CD4-positive, alpha-beta T cell (primary cell): ENCODE measurements at regions not wholly inside any gene's neighbourhood (a gene's known extent, or its start where the extent isn't known, plus 50 kb on each side); places are given as distances from the start of the nearest gene placed in this dataset.

Experiments used
- ATAC-seq: fragments of 200-7000 bp; cut with Tn5 transposase; one replicate; pipeline ENCODE4 v1.10.0; 2022; ENCODE audit warnings: mild to moderate bottlenecking; ENCODE audit not compliant: poor library complexity
- CTCF ChIA-PET: fragments of 350-600 bp; sonication (Branson Sonifier 250); formaldehyde crosslinking; loops from one replicate; lab custom pipeline; 2021; ENCODE audit warnings: antibody characterized with exemption, inconsistent platforms; lab: Charles Lee
- POLR2A ChIA-PET: fragments of 350-600 bp; sonication (Branson Sonifier 250); formaldehyde crosslinking; loops from one replicate; lab custom pipeline; 2021; ENCODE audit warnings: antibody characterized with exemption, inconsistent platforms; lab: Charles Lee
- DNase-seq, 14 experiments: peaks; one replicate each; pipeline ENCODE4 v3.0.0-alpha.2; 2013 to 2020; ENCODE audit warnings: mixed read lengths in 2 of 14
- H3K27ac ChIP-seq, 2 donors: one replicate each; pipeline versions ENCODE4 v1.5.1 to v1.7.0; 2013; ENCODE audit warnings: low read length in 2 of 2, low read depth in 1 of 2, mild to moderate bottlenecking in 1 of 2
- H3K27me3 ChIP-seq, 2 experiments: 1 replicate in 1 of 2; 2 replicates in 1 of 2; pipeline versions ENCODE4 v1.6.1 to v1.7.0; 2013; ENCODE audit warnings: low read length in 2 of 2, control low read depth in 1 of 2, mild to moderate bottlenecking in 1 of 2, moderate library complexity in 1 of 2; ENCODE audit not compliant: insufficient read depth in 2 of 2, control insufficient read depth in 1 of 2
- H3K36me3 ChIP-seq: one replicate; pipeline ENCODE4 v1.6.1; 2013; ENCODE audit warnings: low read length, control low read depth; ENCODE audit not compliant: insufficient read depth
- H3K4me1 ChIP-seq: one replicate; pipeline ENCODE4 v1.6.1; 2013; ENCODE audit warnings: low read length, control low read depth; ENCODE audit not compliant: insufficient read depth
- H3K4me3 ChIP-seq: one replicate; pipeline ENCODE4 v1.5.1; 2013; ENCODE audit warnings: mild to moderate bottlenecking, low read length, moderate library complexity
- H3K9me3 ChIP-seq, 2 experiments: 1 replicate in 1 of 2; 2 replicates in 1 of 2; pipeline versions ENCODE4 v1.6.1 to v1.7.0; 2013; ENCODE audit warnings: low read length in 2 of 2, mild to moderate bottlenecking in 2 of 2, control low read depth in 1 of 2, moderate library complexity in 1 of 2; ENCODE audit not compliant: control insufficient read depth in 1 of 2, insufficient read depth in 1 of 2
- H3K27ac Mint-ChIP-seq: one replicate; pipeline ENCODE4 v1.8.0; 2020; ENCODE audit warnings: mixed read lengths
- H3K27me3 Mint-ChIP-seq: one replicate; pipeline ENCODE4 v1.8.0; 2021; ENCODE audit warnings: mixed read lengths
- H3K36me3 Mint-ChIP-seq: one replicate; pipeline ENCODE4 v1.8.0; 2021; ENCODE audit warnings: low read depth, mixed read lengths
- H3K4me1 Mint-ChIP-seq: one replicate; pipeline ENCODE4 v1.8.0; 2021; ENCODE audit warnings: low read depth, mixed read lengths
- H3K4me3 Mint-ChIP-seq: one replicate; pipeline ENCODE4 v1.8.0; 2020; ENCODE audit warnings: mild to moderate bottlenecking, mixed read lengths
- H3K9me3 Mint-ChIP-seq: one replicate; pipeline ENCODE4 v1.8.0; 2020; ENCODE audit warnings: mixed read lengths
- CTCF ChIP-seq: fragments of 200-600 bp; IDR thresholded peaks from one replicate; pipeline ENCODE4 v1.8.0; 2022; ENCODE audit warnings: antibody characterized with exemption, mild to moderate bottlenecking
- intact Hi-C, 2 experiments: fragments of 100-400 bp; cut with DNase I in 1 of 2; cut with micrococcal nuclease in 1 of 2; formaldehyde crosslinking; loops; one replicate each; pipeline versions ENCODE4 v1.15.1 to v1.9.0; 2023 to 2025; cut with DNase I, micrococcal nuclease

GRCh38 chr10:118234683-118235082, 107.4 kb downstream of the FAM204A start:
- Histone ChIP-seq H3K27ac (no peak overlapping the region), H3K27me3 (peaks cover 0 to 2% of the 10 kb centered on the region in 2 experiments), H3K9me3 (peaks cover 0 to 3% of the 10 kb centered on the region in 2 experiments), H3K4me3 (no peak overlapping the region), H3K4me1 (no peaks in the 10 kb centered on the region), H3K36me3 (no peaks in the 10 kb centered on the region)
- H3K4me1 Mint-ChIP-seq, result no peaks in the 10 kb centered on the region
- CTCF ChIA-PET, result interaction anchor here (0.5 kb wide), 1 partner anchor 916 kb away, joined by 3 read pairs; no protein-coding TSS in a partner anchor
- ATAC-seq (no peak), DNase-seq (no peak)
- H3K27me3 Mint-ChIP-seq, result peaks cover 57% of the 10 kb centered on the region
- no peak overlapping the region for H3K4me3 Mint-ChIP-seq
- no peak for TF ChIP-seq CTCF
- no peaks in the 10 kb centered on the region for H3K36me3 Mint-ChIP-seq
- intact Hi-C loops, result no loop called here
- H3K27ac Mint-ChIP-seq, result no peak overlapping the region
- POLR2A ChIA-PET, result no interaction called here
- no peaks in the 10 kb centered on the region for H3K9me3 Mint-ChIP-seq

GRCh38 chr10:118220346-118220850, 121.7 kb downstream of the FAM204A start:
- H3K27ac ChIP-seq, result no peak overlapping the region
- Mint-ChIP-seq H3K4me1 (no peaks in the 10 kb centered on the region), H3K9me3 (peaks cover 6% of the 10 kb centered on the region), H3K27me3 (peaks cover 40% of the 10 kb centered on the region), H3K4me3 (no peak overlapping the region), H3K36me3 (no peaks in the 10 kb centered on the region), H3K27ac (no peak overlapping the region)
- H3K9me3 ChIP-seq, result no peaks in the 10 kb centered on the region
- no peaks in the 10 kb centered on the region for H3K36me3 ChIP-seq
- intact Hi-C loops, result no loop called here
- H3K4me3 ChIP-seq, result no peak overlapping the region
- ChIA-PET CTCF (no interaction called here), POLR2A (no interaction called here)
- DNase-seq, result no peak
- H3K4me1 ChIP-seq, result no peaks in the 10 kb centered on the region
- TF ChIP-seq CTCF, result no peak
- H3K27me3 ChIP-seq, result peaks cover 5% of the 10 kb centered on the region in 2 experiments
- ATAC-seq, result no peak

GRCh38 chr10:118218562-118218961, 123.6 kb downstream of the FAM204A start:
- Mint-ChIP-seq H3K4me1 (no peaks in the 10 kb centered on the region), H3K27ac (no peak overlapping the region), H3K36me3 (no peaks in the 10 kb centered on the region), H3K9me3 (no peaks in the 10 kb centered on the region), H3K4me3 (no peak overlapping the region), H3K27me3 (peaks cover 27% of the 10 kb centered on the region)
- ATAC-seq (no peak), DNase-seq (no peak)
- intact Hi-C loops, result no loop called here
- peaks cover 5 to 12% of the 10 kb centered on the region in 2 experiments for H3K27me3 ChIP-seq
- POLR2A ChIA-PET, result no interaction called here
- H3K27ac ChIP-seq, result no peak overlapping the region
- no peak for TF ChIP-seq CTCF
- no peaks in the 10 kb centered on the region for H3K4me1 ChIP-seq
- CTCF ChIA-PET, result no interaction called here
- no peak overlapping the region for H3K4me3 ChIP-seq
- H3K36me3 ChIP-seq, result no peaks in the 10 kb centered on the region
- no peaks in the 10 kb centered on the region for H3K9me3 ChIP-seq
